Activated T-cell treated with anti-CD3 and anti-CD28 coated beads, Interleukin-2, amount 50 U/mL, for 4 hours (primary cell): ENCODE measurements at regions not wholly inside any gene's neighbourhood (a gene's known extent, or its start where the extent isn't known, plus 50 kb on each side); places are given as distances from the start of the nearest gene placed in this dataset.

Source experiments
- ATAC-seq, 2 donors: fragments of 200-7000 bp; cut with Tn5 transposase; one replicate each; pipeline ENCODE4 v1.10.0; 2021
- DNase-seq: peaks from one replicate; pipeline ENCODE4 v3.0.0-alpha.2; 2020
- H3K27me3 Mint-ChIP-seq: one replicate; pipeline ENCODE4 v1.8.0; 2021; ENCODE audit warnings: low read depth, mixed read lengths
- H3K36me3 Mint-ChIP-seq: one replicate; pipeline ENCODE4 v1.8.0; 2022; ENCODE audit warnings: mixed read lengths; ENCODE audit not compliant: insufficient read depth
- H3K4me1 Mint-ChIP-seq: one replicate; pipeline ENCODE4 v1.8.0; 2021; ENCODE audit warnings: low read depth, mixed read lengths
- H3K4me3 Mint-ChIP-seq: one replicate; pipeline ENCODE4 v1.8.0; 2021; ENCODE audit warnings: mild to moderate bottlenecking, moderate library complexity, mixed read lengths
- H3K9me3 Mint-ChIP-seq: one replicate; pipeline ENCODE4 v1.8.0; 2021; ENCODE audit warnings: mixed read lengths

DNA sequence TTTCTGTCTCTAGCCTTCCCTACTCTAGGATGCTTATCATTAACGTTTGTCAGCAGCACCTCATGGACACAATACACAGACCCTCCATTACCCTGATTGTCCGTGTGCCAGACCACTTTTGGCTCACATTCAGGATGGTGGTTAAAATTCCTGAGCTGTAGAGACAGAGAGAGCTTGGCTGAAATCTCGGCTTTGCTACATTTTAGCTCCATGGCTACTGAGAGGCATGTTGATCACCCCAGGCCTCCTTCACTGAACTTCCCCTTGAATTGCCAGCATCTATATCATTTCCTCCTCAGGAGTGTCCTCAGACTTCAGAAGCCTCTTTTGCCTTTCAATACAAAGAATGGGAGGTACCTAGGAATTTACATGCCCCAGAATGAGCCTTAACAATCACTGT lies 104.7 kb upstream of the ISL1 start:
- H3K36me3 Mint-ChIP-seq: no peaks in the 10 kb centered on the region
- no peaks in the 10 kb centered on the region for H3K4me1 Mint-ChIP-seq
- ATAC-seq (no peak), DNase-seq (no peak)
- no peaks in the 10 kb centered on the region for H3K27me3 Mint-ChIP-seq
- H3K4me3 Mint-ChIP-seq: no peak overlapping the region
- H3K9me3 Mint-ChIP-seq: peaks cover 7% of the 10 kb centered on the region

DNA sequence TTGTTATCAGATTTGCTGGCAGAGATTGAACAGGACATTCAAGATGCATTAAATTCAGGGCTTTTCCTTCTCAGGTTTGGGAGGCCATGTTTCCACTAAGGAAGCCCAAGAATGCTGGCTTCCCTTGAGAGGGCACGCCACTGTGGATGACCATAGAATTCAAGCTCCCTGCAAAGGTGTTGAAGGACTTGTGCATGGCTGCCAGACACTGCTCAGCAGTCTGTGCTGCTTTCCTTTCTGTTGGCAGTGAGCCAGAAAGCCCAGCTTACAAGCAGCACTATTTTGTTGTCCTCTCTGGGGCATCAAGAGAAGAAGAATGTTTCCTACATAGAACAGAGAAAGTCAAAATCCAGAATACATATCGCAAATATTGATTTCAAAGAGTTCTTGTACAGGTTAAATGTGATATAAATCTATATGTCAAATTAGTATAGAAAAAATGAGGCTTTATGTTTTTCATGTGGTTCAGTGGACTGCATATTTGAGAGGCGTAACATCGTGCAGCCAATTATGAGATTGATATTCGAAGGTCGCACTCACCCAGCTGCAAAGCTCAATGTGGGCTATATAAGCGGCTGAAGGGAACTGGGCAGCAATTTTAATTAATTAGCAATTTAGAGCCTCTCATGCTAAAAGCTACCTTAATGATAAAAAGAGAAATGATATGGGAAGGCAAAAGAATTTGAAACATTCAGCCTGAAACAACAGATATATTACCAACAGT lies 103.1 kb upstream of the ISL1 start:
- no peak overlapping the region for H3K4me3 Mint-ChIP-seq
- no peaks in the 10 kb centered on the region for H3K4me1 Mint-ChIP-seq
- no peaks in the 10 kb centered on the region for H3K27me3 Mint-ChIP-seq

DNA sequence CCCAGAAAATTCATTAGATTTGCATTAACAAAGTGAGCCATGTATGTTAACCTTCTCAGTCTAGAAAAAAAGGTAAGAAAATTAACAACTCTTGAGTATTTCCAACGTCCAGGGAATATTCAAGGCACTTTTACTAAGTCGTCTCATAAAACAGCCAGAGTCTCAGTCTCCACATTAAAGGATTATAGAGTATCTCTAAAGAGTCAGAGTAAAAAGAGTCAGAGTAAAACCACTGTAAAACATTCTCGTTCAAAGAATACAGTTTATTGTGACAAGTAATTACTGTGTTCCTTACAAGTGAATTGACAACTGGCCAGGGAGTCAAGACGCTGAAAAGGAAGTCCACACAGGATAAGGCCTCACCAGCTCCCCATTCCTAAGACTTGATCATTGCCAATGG lies 97.2 kb upstream of the ISL1 start:
- ATAC-seq (no peak), DNase-seq (no peak)
- H3K4me1 Mint-ChIP-seq: no peaks in the 10 kb centered on the region
- H3K9me3 Mint-ChIP-seq: peaks cover 7% of the 10 kb centered on the region
- H3K36me3 Mint-ChIP-seq: no peaks in the 10 kb centered on the region
- no peak overlapping the region for H3K4me3 Mint-ChIP-seq
- no peaks in the 10 kb centered on the region for H3K27me3 Mint-ChIP-seq

More for the DNA sequence above, 103.1 kb upstream of the ISL1 start:
- peaks cover 7% of the 10 kb centered on the region for H3K9me3 Mint-ChIP-seq
- no peaks in the 10 kb centered on the region for H3K36me3 Mint-ChIP-seq
- no peak for DNase-seq
- no peak for ATAC-seq

- Mint-ChIP-seq H3K9me3 (peaks cover 7% of the 10 kb centered on the region), H3K4me3 (no peak overlapping the region), H3K4me1 (no peaks in the 10 kb centered on the region), H3K27me3 (no peaks in the 10 kb centered on the region), H3K36me3 (no peaks in the 10 kb centered on the region)
- ATAC-seq: no peak
- no peak for DNase-seq
Observed at GRCh38 chr5:51302343-51302742, 80.9 kb upstream of the ISL1 start.

- H3K4me1 Mint-ChIP-seq: no peaks in the 10 kb centered on the region
- H3K27me3 Mint-ChIP-seq: no peaks in the 10 kb centered on the region
- DNase-seq: no peak
- no peaks in the 10 kb centered on the region for H3K36me3 Mint-ChIP-seq
- H3K4me3 Mint-ChIP-seq: no peak overlapping the region
- no peak for ATAC-seq
- H3K9me3 Mint-ChIP-seq: peaks cover 9% of the 10 kb centered on the region
Observed at GRCh38 chr5:51326844-51327243, 56.4 kb upstream of the ISL1 start.
